IPS DF 6.9 (cell line): ENCODE measurements at regions not wholly inside any gene's neighbourhood (a gene's known extent, or its start where the extent isn't known, plus 50 kb on each side); places are given as distances from the start of the nearest gene placed in this dataset.
"Not testable (repeated sequence)": the region's sequence is repeated elsewhere in the genome, so short reads cannot be mapped to it uniquely, and the experiment has no call there.

Experiments used
- DNase-seq: peaks from one replicate; pipeline ENCODE4 v3.0.0-alpha.2; 2013; ENCODE audit warnings: low read depth, low spot score
- H3K27ac ChIP-seq: one replicate; pipeline ENCODE4 v1.5.1; 2013; ENCODE audit warnings: low read length, control low read depth
- H3K27me3 ChIP-seq: 2 replicates; pipeline ENCODE4 v1.6.1; 2013; ENCODE audit warnings: mild to moderate bottlenecking, low read length; ENCODE audit not compliant: control insufficient read depth, insufficient read depth
- H3K36me3 ChIP-seq: 2 replicates; pipeline ENCODE4 v1.6.1; 2013; ENCODE audit warnings: low read length; ENCODE audit not compliant: control insufficient read depth, insufficient read depth
- H3K4me1 ChIP-seq: 2 replicates; pipeline ENCODE4 v1.6.1; 2013; ENCODE audit warnings: low read length; ENCODE audit not compliant: control insufficient read depth, insufficient read depth
- H3K4me3 ChIP-seq: 2 replicates; pipeline ENCODE4 v1.5.1; 2013; ENCODE audit warnings: mild to moderate bottlenecking, low read length
- H3K9me3 ChIP-seq: 2 replicates; pipeline ENCODE4 v1.6.1; 2013; ENCODE audit warnings: low read length, inconsistent platforms; ENCODE audit not compliant: control insufficient read depth, insufficient read depth
- WGBS: extraction: QIAGEN DNeasy Blood & Tissue Kit; methylation state at CpG from one replicate; pipeline ENCODE4 v1.1.7; 2013; ENCODE audit warnings: mixed read lengths, missing lambda C conversion rate; ENCODE audit not compliant: insufficient read length, insufficient coverage; 5-methylcytosine and 5-hydroxymethylcytosine counted together

DNA sequence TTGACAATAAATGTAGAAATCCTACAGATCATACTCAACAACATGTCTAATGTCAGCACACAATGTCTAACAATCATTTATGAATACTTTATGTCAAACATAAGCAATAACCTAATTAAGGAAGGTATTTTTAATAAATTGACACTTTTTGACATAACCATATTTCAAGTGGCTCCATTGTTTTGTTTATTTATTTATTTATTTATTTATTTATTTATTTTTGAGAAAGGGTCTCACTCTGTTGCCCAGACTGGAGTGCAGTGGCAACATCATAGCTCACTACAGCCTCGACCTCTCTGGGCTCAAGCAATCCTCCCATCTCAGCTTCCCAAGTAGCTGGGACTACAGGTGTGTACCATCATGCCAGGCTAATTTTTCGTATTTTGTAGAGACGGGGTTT, 267.6 kb upstream of the BTG1 start:
- H3K36me3 ChIP-seq: no peaks in the 10 kb centered on the region
- no peak overlapping the region for H3K4me3 ChIP-seq
- H3K4me1 ChIP-seq: peaks cover 2% of the 10 kb centered on the region; the same call in 1 of the 2 replicates
- H3K27me3 ChIP-seq: no peaks in the 10 kb centered on the region
- DNase-seq: no peak
- no CpG with 5 or more reads among the region's 3 CpGs for WGBS
- H3K9me3 ChIP-seq: no peaks in the 10 kb centered on the region
- H3K27ac ChIP-seq: no peak overlapping the region

DNA sequence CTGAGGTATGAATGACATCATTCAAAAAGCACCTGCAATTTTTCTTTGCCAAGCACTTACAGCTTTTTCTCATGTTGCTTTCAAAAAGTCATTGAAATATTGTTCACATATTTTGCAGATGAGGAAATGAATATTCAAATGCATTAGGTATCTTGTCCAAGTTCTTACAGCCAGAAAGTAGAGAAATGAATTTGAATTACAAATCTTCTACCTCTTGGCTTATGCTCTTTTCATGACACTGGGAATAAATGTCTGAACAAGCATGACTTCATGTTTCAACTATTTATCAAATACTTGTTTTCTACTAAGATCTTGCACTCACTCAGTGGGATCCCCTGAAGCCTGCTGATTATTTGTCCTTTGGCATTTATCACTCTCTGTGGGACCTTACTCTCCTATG, 267.2 kb upstream of the BTG1 start:
- Histone ChIP-seq H3K27me3 (no peaks in the 10 kb centered on the region), H3K27ac (no peak overlapping the region), H3K4me3 (no peak overlapping the region), H3K9me3 (no peaks in the 10 kb centered on the region), H3K4me1 (peaks cover 2% of the 10 kb centered on the region; the same call in 1 of the 2 replicates), H3K36me3 (no peaks in the 10 kb centered on the region)
- no peak for DNase-seq

DNA sequence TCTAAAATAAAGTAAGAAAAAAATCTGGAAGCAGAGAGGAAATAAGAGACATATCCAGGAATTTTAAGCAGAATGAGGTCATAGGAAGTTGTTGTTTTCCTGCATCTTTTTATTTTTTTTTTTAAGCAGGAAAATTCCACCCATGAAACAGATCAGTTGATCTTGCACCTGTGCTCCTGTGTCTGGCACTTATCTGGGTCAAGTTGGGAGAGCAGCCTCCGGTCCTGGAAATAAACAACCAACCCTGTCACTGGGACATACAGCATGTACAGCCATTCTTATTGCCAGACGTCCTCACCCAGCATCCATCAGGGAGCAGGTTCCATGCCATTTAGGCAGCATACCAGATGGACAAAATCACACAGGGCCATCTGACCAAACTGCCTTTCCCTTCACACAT, 266.0 kb upstream of the BTG1 start:
- Histone ChIP-seq H3K9me3 (no peaks in the 10 kb centered on the region), H3K27me3 (no peaks in the 10 kb centered on the region), H3K27ac (no peak overlapping the region), H3K4me3 (no peak overlapping the region), H3K36me3 (no peaks in the 10 kb centered on the region), H3K4me1 (peaks cover 2% of the 10 kb centered on the region; the same call in 1 of the 2 replicates)
- DNase-seq: no peak
- WGBS: no CpG with 5 or more reads among the region's 2 CpGs

DNA sequence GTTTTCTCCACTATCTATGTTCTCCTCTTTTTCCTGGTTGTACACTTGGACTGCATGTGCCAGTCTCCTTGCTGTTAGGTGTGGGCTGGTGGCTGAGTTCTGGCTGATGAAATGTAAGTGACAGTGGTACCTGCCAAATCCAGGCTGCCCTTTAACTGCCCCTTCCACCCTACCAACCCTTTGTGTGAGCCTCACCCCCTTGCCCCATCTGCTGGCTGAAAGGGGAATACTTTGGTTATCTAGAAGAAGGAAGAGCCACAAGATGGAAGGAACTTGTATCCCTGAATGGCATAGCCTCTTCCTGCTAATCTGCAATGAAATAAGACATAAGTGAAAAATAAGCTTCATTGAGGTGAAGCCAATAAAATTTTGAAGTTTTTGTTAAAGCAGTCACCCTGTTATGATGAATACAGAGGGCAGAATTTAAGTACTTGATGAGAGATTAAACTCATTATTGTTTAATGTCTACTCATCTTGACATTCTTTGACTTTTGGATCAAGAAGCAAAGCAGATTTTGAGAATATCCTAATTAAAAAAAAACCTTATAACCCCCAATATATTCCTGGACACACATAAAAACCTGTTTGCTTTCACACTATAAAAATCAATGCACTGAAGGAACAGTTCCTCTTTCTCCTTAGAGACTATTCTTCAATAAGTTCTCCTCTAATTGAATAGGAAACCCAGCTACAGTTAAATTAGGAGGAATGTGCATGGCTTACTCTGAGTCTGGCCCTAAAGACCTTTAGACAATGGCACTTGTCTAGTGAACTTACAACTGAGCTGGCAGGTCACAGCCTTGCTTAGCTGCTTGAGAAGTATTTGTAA, 262.6 kb upstream of the BTG1 start:
- Histone ChIP-seq H3K27ac (no peak overlapping the region), H3K36me3 (no peaks in the 10 kb centered on the region), H3K27me3 (no peaks in the 10 kb centered on the region), H3K4me1 (peaks cover 2% of the 10 kb centered on the region; the same call in 1 of the 2 replicates), H3K4me3 (no peak overlapping the region), H3K9me3 (no peaks in the 10 kb centered on the region)
- peak; percentile 33 for DNase-seq

DNA sequence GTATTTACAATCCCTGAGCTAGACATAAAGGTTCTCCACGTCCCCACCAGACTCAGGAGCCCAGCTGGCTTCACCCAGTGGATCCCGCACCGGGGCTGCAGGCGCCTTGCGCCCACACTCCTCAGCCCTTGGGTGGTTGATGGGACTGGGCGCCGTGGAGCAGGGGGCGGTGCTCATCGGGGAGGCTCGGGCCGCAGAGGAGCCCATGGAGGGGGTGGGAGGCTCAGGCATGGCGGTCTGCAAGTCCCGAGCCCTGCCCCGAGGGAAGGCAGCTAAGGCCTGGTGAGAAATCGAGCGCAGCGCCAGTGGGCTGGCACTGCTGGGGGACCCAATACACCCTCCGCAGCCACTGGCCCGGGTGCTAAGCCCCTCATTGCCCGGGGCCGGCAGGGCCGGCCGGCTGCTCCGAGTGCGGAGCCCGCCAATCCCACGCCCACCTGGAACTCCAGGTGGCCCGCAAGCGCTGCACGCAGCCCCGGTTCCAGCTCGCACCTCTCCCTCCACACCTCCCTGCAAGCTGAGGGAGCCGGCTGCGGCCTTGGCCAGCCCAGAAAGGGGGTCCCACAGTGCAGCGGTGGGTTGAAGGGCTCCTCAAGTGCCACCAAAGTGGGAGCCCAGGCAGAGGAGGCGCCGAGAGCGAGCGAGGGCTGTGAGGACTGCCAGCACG, 260.9 kb upstream of the BTG1 start:
- H3K27ac ChIP-seq, H3K27me3 ChIP-seq, H3K9me3 ChIP-seq, DNase-seq, H3K4me3 ChIP-seq, H3K36me3 ChIP-seq, H3K4me1 ChIP-seq: not testable (repeated sequence)
- WGBS: no CpG with 5 or more reads among the region's 40 CpGs

DNA sequence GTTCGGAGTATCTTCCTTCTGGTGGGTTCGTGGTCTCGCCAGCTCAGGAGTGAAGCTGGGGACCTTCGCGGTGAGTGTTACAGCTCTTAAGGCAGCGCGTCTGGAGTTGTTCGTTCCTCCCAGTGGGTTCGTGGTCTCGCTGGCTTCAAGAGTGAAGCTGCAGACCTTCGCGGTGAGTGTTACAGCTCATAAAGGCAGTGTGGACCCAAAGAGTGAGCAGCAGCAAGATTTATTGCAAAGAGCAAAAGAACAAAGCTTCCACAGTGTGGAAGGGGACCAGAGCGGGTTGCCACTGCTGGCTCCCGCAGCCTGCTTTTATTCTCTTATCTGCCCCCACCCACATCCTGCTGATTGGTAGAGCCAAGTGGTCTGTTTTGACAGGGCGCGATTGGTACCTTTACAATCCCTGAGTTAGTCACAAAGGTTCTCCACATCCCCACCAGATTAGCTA, 260.2 kb upstream of the BTG1 start:
- not testable (repeated sequence) for H3K36me3 ChIP-seq, H3K4me1 ChIP-seq, H3K27me3 ChIP-seq, DNase-seq, H3K9me3 ChIP-seq, H3K4me3 ChIP-seq, H3K27ac ChIP-seq
- WGBS: no CpG with 5 or more reads among the region's 16 CpGs

DNA sequence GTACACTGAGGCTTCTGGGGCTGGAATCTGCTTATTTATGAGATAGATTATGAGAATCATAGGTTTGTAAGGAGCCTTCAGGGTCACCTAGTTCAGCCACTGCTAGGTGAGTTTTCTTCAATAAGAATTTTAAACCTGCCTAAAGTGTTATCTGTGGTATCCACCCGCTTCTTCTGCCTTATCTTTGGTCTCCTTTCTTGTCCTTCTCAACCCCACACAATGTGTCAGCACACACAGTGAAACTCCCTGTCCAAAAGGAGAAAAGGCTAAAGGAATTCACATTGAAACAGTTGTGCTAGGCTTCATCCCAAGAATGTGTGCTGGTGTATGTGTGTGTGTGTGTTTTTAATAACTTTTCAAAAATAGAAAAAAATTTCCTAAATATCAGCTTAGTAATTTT, 259.3 kb upstream of the BTG1 start:
- H3K27me3 ChIP-seq: no peaks in the 10 kb centered on the region
- H3K4me1 ChIP-seq: no peaks in the 10 kb centered on the region
- H3K27ac ChIP-seq: no peak overlapping the region
- no CpG with 5 or more reads among the region's 1 CpG for WGBS
- H3K36me3 ChIP-seq: no peaks in the 10 kb centered on the region
- H3K4me3 ChIP-seq: no peak overlapping the region
- DNase-seq: no peak
- no peaks in the 10 kb centered on the region for H3K9me3 ChIP-seq

DNA sequence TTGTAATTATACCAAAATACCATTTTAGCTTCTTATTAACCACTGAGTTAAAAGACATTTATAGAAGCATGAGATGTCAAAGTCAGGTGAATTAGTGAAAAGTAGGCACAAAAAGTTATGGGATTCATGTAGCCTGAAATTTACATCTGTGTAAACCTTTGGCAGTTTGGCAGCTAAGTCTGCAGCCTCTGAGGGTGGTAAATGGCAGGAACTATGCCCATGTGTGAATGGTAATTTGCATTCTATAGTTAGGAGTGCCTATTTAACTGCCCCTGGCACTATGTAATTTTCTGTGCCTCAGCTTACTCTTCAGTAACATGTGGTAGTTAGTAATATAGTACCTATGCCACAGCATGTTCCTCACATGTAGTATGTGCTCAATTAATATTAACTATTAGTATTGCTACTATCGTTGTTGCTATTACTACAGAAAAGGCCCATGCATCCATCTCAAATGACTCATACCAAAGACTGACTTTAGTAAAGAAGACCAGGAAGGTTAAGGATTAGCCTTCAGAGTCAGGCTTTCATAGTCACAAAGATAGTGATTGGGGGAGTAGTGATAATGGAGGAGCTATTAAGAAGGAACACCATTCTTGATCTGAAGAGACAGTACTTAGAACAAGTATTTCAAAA, 258.7 kb upstream of the BTG1 start:
- H3K4me1 ChIP-seq: no peaks in the 10 kb centered on the region
- no peaks in the 10 kb centered on the region for H3K36me3 ChIP-seq
- H3K4me3 ChIP-seq: no peak overlapping the region
- no peaks in the 10 kb centered on the region for H3K9me3 ChIP-seq
- no CpG with 5 or more reads among the region's 1 CpG for WGBS
- H3K27ac ChIP-seq: no peak overlapping the region
- no peaks in the 10 kb centered on the region for H3K27me3 ChIP-seq
- DNase-seq: no peak

DNA sequence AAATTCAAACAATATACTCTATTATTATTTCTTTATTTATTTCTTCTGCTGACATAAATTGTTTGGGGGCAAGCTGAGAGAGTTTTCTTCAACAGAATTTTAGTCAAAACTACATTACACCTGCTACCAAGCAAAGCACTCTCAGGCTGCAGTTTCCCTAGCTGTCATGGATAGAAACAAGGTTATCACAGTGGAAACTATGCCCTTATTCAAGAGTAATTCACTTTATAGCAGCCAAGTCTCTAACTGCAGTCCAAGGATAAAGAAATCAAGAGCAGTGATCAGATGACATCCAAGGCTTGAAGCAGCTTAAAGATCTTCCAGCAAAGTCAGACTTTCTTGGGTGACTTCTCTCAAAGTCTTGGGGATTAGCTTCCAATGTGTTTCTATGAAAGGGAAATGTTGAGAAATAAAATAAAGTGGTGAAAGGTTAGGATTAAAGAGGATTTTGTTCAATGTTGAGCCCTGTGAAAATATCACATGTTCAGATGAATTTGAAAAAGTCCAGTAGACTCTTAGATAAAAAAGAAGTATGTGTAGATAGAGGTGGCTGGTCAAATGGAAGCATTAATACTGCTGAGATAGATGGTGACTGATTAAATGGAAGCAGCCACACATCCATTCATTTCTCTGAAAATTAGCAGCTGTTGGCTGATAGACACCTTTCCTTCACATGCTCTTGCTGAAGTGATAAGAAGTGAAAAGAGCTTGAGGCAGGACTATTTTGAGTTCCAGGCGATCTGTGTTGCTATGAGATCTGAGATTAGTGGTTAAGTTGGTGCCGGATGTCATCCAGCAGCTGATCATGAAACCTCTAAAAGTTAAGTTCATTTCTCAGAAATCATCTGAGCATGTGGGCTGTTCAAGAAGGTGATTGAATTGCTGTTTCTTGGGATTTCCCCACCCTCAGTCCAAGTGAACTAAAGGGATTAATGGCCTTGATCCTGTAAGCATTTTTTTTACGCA, 257.8 kb upstream of the BTG1 start:
- no peak for DNase-seq
- H3K4me3 ChIP-seq: no peak overlapping the region
- H3K9me3 ChIP-seq: no peaks in the 10 kb centered on the region
- H3K4me1 ChIP-seq: no peaks in the 10 kb centered on the region
- no peak overlapping the region for H3K27ac ChIP-seq
- no peaks in the 10 kb centered on the region for H3K36me3 ChIP-seq
- H3K27me3 ChIP-seq: no peaks in the 10 kb centered on the region
- no CpG with 5 or more reads among the region's 3 CpGs for WGBS

DNA sequence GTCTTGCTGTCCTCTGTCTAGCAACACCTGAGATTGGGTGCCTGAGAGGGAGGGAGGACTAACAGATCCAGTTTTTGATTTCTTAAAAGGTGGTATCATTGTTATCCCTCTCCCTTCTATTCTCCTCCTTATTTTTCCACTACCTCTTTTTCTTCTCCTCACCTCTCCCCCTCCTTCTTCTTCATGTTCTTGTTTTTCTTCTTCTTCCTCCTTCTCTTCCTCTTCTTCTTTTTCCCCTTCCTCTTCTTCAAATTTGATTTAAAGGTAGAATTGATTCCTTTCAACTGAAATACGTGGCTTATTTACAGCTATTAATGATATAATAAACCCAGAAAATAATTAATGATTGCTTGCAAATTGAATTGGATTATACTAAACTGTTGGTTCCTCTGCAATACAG, 256.8 kb upstream of the BTG1 start:
- no peak for DNase-seq
- Histone ChIP-seq H3K9me3 (no peaks in the 10 kb centered on the region), H3K36me3 (no peaks in the 10 kb centered on the region), H3K27ac (no peak overlapping the region), H3K4me3 (no peak overlapping the region), H3K4me1 (no peaks in the 10 kb centered on the region), H3K27me3 (no peaks in the 10 kb centered on the region)
- WGBS: no CpG with 5 or more reads among the region's 1 CpG
